ENCODE measurements at regions not wholly inside any gene's neighbourhood (a gene's known extent, or its start where the extent isn't known, plus 50 kb on each side); places are given as distances from the start of the nearest gene placed in this dataset.

GRCh38 chr7:1309996-1310395 lies 77.3 kb downstream of the UNCX start:
- TF ChIP-seq POLR2AphosphoS5 (IDR thresholded peaks at IDR 0.05) (no peak), POLR2A (IDR thresholded peaks at IDR 0.05) (no peak), EP300 (IDR thresholded peaks at IDR 0.05; ENCODE audit: low read depth) (no peak)
